SK-N-SH treated with all-trans-retinoic acid at 6 μM for 48 hours (cell line): ENCODE measurements at regions not wholly inside any gene's neighbourhood (a gene's known extent, or its start where the extent isn't known, plus 50 kb on each side); places are given as distances from the start of the nearest gene placed in this dataset.

Experiments used
- ARNTL ChIP-seq: fragments of 450-650 bp; formaldehyde crosslinking; IDR thresholded peaks from 2 replicates; pipeline ENCODE4 v1.5.0; 2020; ENCODE audit warnings: low read depth, mild to moderate bottlenecking, moderate library complexity, borderline replicate concordance
- ISL1 ChIP-seq: fragments of 250-450 bp; sonication (Bioruptor Pico); IDR thresholded peaks from 2 replicates; pipeline ENCODE4 v2.1.2; 2022; ENCODE audit warnings: mild to moderate bottlenecking, moderate library complexity
- RARB ChIP-seq: fragments of 250-450 bp; sonication (Bioruptor Pico); IDR thresholded peaks from 2 replicates; pipeline ENCODE4 v1.8.0; 2021; ENCODE audit warnings: mild to moderate bottlenecking, moderate library complexity
- SNAI2 ChIP-seq: fragments of 250-450 bp; sonication (Bioruptor Pico); IDR thresholded peaks from 2 replicates; pipeline ENCODE4 v1.5.0; 2020; ENCODE audit warnings: mild to moderate bottlenecking, moderate library complexity
- ZNF565 ChIP-seq: fragments of 450-650 bp; formaldehyde crosslinking; conservative IDR thresholded peaks from 2 replicates; pipeline ENCODE4 v1.5.0; 2020; ENCODE audit warnings: low read depth, mild to moderate bottlenecking, moderate library complexity
- ZNF70 ChIP-seq: fragments of 450-650 bp; formaldehyde crosslinking; IDR thresholded peaks from 2 replicates; pipeline ENCODE4 v1.5.0; 2020; ENCODE audit warnings: mild to moderate bottlenecking, moderate library complexity
- ZNF8 ChIP-seq: fragments of 450-650 bp; formaldehyde crosslinking; IDR thresholded peaks from 2 replicates; pipeline ENCODE4 v1.5.0; 2020; ENCODE audit warnings: mild to moderate bottlenecking, moderate library complexity
- TF ChIP-seq, protein P1 (sequence below): fragments of 250-450 bp; sonication (Bioruptor Pico); IDR thresholded peaks from 2 replicates; pipeline ENCODE4 v1.8.0; 2020; ENCODE audit warnings: mild to moderate bottlenecking, moderate library complexity, borderline replicate concordance
- TF ChIP-seq, protein P2 (sequence below): fragments of 250-450 bp; sonication (Bioruptor Pico); IDR thresholded peaks from 2 replicates; pipeline ENCODE4 v1.5.1; 2020; ENCODE audit warnings: low read depth, mild to moderate bottlenecking, moderate library complexity

DNA sequence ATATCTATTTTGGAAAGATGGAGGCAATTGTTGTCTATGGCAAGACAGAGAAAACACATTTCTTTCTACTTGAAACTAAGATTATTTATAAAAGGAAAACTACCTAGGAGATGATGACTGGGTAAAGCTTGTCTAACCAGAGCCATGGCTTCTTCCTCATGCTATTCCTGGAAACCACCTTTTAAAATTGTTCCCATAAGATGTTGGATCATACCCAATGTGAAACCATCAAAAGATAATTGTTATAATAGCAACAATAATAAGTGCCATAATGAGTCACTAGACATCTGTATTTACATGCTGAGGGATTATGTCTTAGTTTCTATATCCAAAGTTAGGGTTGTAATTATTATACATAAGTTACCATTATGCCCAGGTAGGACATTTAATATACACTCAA is 428.4 kb downstream of the KCNJ2 start:
- TF ChIP-seq ZNF565 (CRISPR knock-in tag) (no peak), ZNF70 (no peak), SNAI2 (no peak), RARB (no peak), ZNF8 (no peak), ISL1 (CRISPR knock-in tag) (no peak), ARNTL (CRISPR knock-in tag) (no peak)
- TF ChIP-seq, protein P1, sequence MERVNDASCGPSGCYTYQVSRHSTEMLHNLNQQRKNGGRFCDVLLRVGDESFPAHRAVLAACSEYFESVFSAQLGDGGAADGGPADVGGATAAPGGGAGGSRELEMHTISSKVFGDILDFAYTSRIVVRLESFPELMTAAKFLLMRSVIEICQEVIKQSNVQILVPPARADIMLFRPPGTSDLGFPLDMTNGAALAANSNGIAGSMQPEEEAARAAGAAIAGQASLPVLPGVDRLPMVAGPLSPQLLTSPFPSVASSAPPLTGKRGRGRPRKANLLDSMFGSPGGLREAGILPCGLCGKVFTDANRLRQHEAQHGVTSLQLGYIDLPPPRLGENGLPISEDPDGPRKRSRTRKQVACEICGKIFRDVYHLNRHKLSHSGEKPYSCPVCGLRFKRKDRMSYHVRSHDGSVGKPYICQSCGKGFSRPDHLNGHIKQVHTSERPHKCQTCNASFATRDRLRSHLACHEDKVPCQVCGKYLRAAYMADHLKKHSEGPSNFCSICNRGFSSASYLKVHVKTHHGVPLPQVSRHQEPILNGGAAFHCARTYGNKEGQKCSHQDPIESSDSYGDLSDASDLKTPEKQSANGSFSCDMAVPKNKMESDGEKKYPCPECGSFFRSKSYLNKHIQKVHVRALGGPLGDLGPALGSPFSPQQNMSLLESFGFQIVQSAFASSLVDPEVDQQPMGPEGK: no peak
- TF ChIP-seq, protein P2, sequence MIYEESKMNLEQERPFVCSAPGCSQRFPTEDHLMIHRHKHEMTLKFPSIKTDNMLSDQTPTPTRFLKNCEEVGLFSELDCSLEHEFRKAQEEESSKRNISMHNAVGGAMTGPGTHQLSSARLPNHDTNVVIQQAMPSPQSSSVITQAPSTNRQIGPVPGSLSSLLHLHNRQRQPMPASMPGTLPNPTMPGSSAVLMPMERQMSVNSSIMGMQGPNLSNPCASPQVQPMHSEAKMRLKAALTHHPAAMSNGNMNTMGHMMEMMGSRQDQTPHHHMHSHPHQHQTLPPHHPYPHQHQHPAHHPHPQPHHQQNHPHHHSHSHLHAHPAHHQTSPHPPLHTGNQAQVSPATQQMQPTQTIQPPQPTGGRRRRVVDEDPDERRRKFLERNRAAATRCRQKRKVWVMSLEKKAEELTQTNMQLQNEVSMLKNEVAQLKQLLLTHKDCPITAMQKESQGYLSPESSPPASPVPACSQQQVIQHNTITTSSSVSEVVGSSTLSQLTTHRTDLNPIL (CRISPR knock-in tag): no peak
